ENCODE measurements at regions not wholly inside any gene's neighbourhood (a gene's known extent, or its start where the extent isn't known, plus 50 kb on each side); places are given as distances from the start of the nearest gene placed in this dataset.
"Not testable (repeated sequence)": the region's sequence is repeated elsewhere in the genome, so short reads cannot be mapped to it uniquely, and the experiment has no call there.

DNA sequence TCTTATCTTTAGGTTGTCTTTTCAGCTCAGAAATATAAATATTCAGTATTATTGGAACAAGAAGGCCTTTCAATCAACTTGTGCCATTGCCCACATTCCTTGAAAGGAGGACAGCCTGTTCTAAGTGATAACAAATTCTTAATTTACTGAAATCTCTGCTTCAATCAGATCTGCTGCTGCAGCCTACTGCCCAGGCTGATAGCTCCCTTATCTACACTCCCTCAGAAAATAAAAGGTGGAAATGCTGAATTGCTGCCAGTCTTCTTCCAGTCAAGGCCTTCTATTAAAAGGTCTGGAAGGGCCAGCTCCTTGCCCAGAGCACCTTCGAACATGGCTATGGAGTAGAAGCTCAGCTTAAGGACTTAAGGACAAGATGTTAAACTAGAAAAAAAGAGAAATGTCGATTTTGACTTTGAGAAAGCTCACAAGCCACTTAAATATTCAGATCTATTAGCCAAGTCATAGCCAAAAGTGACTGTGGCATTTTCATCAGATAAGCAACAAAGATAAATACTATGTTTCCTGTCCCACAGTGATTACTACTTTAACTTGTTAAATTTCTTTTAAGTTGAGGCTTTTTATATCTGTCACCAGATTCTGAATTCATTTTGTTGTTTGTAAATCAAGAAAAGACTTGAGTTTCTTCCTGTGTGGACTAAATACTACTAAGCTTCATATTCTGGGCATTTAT lies 480.5 kb upstream of the CBLB start:
- DNase-seq (ENCODE audit: low read depth): peak; percentile 36
- TF ChIP-seq, protein P1, sequence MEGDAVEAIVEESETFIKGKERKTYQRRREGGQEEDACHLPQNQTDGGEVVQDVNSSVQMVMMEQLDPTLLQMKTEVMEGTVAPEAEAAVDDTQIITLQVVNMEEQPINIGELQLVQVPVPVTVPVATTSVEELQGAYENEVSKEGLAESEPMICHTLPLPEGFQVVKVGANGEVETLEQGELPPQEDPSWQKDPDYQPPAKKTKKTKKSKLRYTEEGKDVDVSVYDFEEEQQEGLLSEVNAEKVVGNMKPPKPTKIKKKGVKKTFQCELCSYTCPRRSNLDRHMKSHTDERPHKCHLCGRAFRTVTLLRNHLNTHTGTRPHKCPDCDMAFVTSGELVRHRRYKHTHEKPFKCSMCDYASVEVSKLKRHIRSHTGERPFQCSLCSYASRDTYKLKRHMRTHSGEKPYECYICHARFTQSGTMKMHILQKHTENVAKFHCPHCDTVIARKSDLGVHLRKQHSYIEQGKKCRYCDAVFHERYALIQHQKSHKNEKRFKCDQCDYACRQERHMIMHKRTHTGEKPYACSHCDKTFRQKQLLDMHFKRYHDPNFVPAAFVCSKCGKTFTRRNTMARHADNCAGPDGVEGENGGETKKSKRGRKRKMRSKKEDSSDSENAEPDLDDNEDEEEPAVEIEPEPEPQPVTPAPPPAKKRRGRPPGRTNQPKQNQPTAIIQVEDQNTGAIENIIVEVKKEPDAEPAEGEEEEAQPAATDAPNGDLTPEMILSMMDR (IDR thresholded peaks at IDR 0.05; ENCODE audit: control insufficient read depth, extremely low read depth, insufficient read depth): no peak
- H3K4me3 ChIP-seq (ENCODE audit: low read depth, low read length): no peak overlapping the region

DNA sequence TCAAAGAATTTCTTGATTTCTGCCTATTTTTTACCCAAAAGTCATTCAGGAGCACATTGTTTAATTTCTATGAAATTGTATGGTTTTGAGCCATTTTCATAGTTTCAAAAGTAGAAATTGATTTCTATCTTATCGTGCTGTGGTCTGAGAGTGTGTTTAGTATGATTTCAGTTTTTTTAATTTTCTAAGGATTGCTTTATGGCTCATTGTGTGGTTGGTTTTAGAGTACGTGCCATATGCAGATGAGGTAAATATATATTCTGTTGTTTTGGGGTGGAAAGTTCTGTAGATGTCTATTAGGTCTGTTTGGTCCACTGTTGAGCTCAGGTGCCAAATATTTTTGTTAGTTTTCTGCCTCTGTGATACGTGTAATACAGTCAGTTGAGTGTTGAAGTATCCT lies 487.1 kb upstream of the CBLB start:
- no peak for DNase-seq (ENCODE audit: low read depth)
- TF ChIP-seq, protein P1 (IDR thresholded peaks at IDR 0.05; ENCODE audit: control insufficient read depth, extremely low read depth, insufficient read depth): no peak
- H3K4me3 ChIP-seq (ENCODE audit: low read depth, low read length): no peak overlapping the region

DNA sequence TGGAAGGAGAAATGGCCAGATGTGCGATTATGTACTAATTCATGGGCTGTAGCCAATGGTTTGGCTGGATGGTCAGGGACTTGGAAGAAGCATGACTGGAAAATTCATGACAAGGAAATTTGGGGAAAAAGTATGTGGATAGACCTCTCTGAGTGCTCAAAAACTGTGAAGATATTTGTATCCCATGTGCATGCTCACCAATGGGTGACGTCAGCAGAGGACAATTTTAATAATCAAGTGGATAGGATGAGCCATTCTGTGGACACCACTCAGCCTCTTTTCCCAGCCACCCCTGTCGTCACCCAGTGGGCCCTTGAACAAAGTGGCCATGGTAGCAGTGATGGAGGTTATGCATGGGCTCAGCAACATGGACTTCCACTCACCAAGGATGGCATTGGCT lies 490.9 kb upstream of the CBLB start:
- H3K4me3 ChIP-seq (ENCODE audit: low read depth, low read length): no peak overlapping the region
- TF ChIP-seq, protein P1 (IDR thresholded peaks at IDR 0.05; ENCODE audit: control insufficient read depth, extremely low read depth, insufficient read depth): no peak
- no peak for DNase-seq (ENCODE audit: low read depth)

DNA sequence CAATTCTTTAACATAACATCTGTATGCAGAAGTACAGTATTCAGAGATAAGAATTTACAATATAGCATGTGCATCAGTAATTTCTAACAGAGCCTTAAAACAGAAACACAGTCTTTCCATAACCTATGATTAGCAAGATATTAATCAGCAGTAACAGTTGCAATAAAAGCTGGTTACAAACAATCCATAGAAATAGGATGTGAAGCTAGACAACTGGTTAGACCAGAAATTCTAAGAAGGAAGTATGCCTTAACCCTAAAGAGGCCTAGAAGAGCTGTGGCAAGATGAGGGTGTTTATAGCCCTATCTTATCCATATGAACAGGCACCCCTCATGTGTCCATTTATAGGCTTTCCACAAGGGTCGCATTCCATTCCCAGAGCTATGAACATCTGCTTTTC lies 492.1 kb upstream of the CBLB start:
- DNase-seq (ENCODE audit: low read depth): peak; percentile 64
- not testable (repeated sequence) for H3K4me3 ChIP-seq (ENCODE audit: low read depth, low read length)

DNA sequence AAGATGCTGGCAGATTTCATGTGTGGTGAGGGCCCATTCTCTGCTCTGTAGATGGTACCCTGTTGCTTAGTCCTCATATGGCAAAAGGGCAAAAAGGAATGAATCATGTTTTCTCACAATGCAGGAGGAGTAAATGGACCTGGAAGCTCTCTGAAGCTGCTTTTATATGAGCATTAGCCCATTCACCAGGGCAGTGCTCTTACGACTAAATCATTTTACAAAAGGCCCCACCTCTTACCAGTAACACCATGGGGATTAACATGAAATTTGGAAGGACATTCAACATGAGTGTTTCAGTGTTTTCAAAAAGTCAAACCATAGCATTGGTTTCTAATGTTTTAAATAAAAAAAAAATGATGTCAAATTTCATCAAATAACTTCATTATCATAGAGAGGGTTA lies 495.7 kb upstream of the CBLB start:
- TF ChIP-seq, protein P1 (IDR thresholded peaks at IDR 0.05; ENCODE audit: control insufficient read depth, extremely low read depth, insufficient read depth): no peak
- H3K4me3 ChIP-seq (ENCODE audit: low read depth, low read length): no peak overlapping the region
- no peak for DNase-seq (ENCODE audit: low read depth)

DNA sequence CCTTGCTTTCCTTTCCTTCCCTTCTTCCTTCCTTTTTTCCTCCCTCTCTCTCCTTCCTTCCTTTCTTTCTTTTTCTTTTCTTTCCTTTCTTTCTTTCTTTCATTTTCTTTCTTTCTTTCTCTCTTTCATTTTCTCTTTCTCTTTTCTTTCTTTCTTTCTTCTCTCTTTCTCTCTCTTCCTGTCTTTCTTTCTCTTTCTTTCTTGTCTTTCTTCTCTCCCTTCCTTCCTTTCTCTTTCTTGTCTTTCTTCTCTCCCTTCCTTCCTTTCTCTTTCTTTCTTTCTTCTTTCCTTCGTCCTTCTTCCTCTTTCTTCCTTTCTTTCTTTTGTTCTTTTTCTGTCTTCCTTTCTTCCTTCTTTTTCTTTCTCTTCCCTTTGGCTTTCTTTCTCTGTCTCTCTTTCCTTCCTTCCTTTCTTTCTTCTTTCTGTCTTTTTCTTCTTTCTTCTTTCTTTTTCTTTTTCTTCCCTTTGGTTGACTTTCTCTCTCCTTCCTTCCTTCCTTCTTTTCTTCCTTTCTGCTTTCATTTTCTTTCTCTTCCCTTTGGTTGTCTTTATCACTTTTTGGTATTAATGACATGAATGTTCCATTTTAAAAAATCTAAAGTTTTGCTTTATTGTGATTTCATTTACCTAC lies 496.4 kb upstream of the CBLB start:
- DNase-seq (ENCODE audit: low read depth): no peak
- no peak overlapping the region for H3K4me3 ChIP-seq (ENCODE audit: low read depth, low read length)
- TF ChIP-seq, protein P1 (IDR thresholded peaks at IDR 0.05; ENCODE audit: control insufficient read depth, extremely low read depth, insufficient read depth): no peak

DNA sequence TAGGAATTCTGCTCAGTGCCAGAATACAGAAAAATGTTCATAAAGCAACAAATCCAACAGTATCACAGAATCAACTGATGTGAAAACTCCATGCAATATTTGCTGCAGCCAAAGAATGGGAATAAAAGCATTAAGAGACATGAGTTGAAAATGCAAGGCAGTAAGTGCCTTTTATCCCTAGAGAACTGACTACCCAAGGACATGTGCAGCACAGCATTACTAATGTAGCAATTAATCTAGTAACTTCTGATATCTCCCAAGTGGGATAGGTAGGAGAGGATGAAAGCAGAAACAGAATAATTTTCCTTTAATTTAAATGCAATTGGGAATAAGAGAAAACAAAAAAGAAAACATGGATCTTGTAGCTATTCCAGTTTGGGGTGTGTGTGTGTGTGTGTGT lies 497.5 kb upstream of the CBLB start:
- DNase-seq (ENCODE audit: low read depth): no peak
- no peak overlapping the region for H3K4me3 ChIP-seq (ENCODE audit: low read depth, low read length)
- TF ChIP-seq, protein P1 (IDR thresholded peaks at IDR 0.05; ENCODE audit: control insufficient read depth, extremely low read depth, insufficient read depth): no peak

Measured in LNCaP clone FGC (cell line).